Calu3 (cell line): ENCODE measurements at regions not wholly inside any gene's neighbourhood (a gene's known extent, or its start where the extent isn't known, plus 50 kb on each side); places are given as distances from the start of the nearest gene placed in this dataset.

Experiments
- BruUV-seq: library from RNA; stranded (reverse); fragments of 400-500 nt; replicated peaks from 2 replicates; lab custom pipeline; 2021; lab: Mats Ljungman, UMichigan
- CTCF ChIA-PET: fragments of 300-600 bp; sonication (Branson Sonifier 250); formaldehyde crosslinking; loops from one replicate; lab custom pipeline; 2022; ENCODE audit warnings: antibody characterized with exemption; lab: Charles Lee
- DNase-seq: peaks from one replicate; pipeline ENCODE4 v3.0.0; 2022
- H3K27ac Mint-ChIP-seq: one replicate; pipeline ENCODE4 v1.8.0; 2022; ENCODE audit warnings: mixed read lengths; ENCODE audit not compliant: unreplicated experiment
- H3K27me3 Mint-ChIP-seq: one replicate; pipeline ENCODE4 v1.8.0; 2022; ENCODE audit warnings: mixed read lengths; ENCODE audit not compliant: unreplicated experiment
- H3K36me3 Mint-ChIP-seq: one replicate; pipeline ENCODE4 v1.8.0; 2022; ENCODE audit warnings: mild to moderate bottlenecking, moderate library complexity, mixed read lengths; ENCODE audit not compliant: insufficient read depth, unreplicated experiment
- H3K4me1 Mint-ChIP-seq: one replicate; pipeline ENCODE4 v1.8.0; 2022; ENCODE audit warnings: mild to moderate bottlenecking, low read depth, mixed read lengths; ENCODE audit not compliant: unreplicated experiment
- H3K4me3 Mint-ChIP-seq: one replicate; pipeline ENCODE4 v1.8.0; 2022; ENCODE audit warnings: mild to moderate bottlenecking, low read depth, moderate library complexity, mixed read lengths; ENCODE audit not compliant: unreplicated experiment
- H3K9me3 Mint-ChIP-seq: one replicate; pipeline ENCODE4 v1.8.0; 2022; ENCODE audit warnings: low read depth, mixed read lengths; ENCODE audit not compliant: unreplicated experiment
- CTCF ChIP-seq: fragments of 200-600 bp; IDR thresholded peaks from one replicate; pipeline ENCODE4 v1.8.0; 2022; ENCODE audit warnings: antibody characterized with exemption; ENCODE audit not compliant: unreplicated experiment
- intact Hi-C: fragments of 100-400 bp; cut with micrococcal nuclease; formaldehyde crosslinking; loops from one replicate; pipeline ENCODE4 v1.10.0; 2022; ENCODE audit not compliant: unreplicated experiment

GRCh38 chr13:90070837-90071525 is 1276.5 kb upstream of the MIR17HG start:
- Mint-ChIP-seq H3K4me1 (no peaks in the 10 kb centered on the region), H3K4me3 (no peak overlapping the region), H3K36me3 (no peaks in the 10 kb centered on the region), H3K9me3 (no peaks in the 10 kb centered on the region), H3K27ac (no peak overlapping the region), H3K27me3 (no peaks in the 10 kb centered on the region)
- TF ChIP-seq CTCF: no peak
- DNase-seq: no peak
- intact Hi-C loops: no loop called here
- BruUV-seq: no TSS peak
- CTCF ChIA-PET: no interaction called here

GRCh38 chr13:90084684-90085290 is 1262.7 kb upstream of the MIR17HG start:
- CTCF ChIA-PET: no interaction called here
- BruUV-seq: no TSS peak
- Mint-ChIP-seq H3K36me3 (no peaks in the 10 kb centered on the region), H3K4me1 (no peaks in the 10 kb centered on the region), H3K9me3 (no peaks in the 10 kb centered on the region), H3K4me3 (no peak overlapping the region), H3K27ac (no peak overlapping the region), H3K27me3 (no peaks in the 10 kb centered on the region)
- no peak for DNase-seq
- intact Hi-C loops: no loop called here
- no peak for TF ChIP-seq CTCF

DNA sequence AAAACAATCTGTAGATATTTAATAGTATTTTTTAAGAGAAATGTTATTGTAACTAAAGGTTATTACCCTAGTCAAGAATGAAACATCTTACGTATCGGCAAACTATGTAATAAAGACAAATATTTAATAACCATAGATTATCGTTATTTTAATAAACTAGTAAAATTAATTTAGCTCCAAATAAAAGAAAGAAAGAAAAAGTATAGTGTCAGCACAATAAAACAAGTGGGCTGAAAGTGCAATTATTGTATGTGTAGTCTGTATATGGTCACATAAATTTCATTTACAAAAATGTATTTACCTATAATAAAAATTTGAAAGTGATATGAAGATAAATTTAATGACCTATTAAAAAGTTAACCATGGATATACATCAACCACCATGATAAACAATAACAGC is 1258.4 kb upstream of the MIR17HG start:
- intact Hi-C loops: no loop called here
- BruUV-seq: no TSS peak
- Mint-ChIP-seq H3K27me3 (no peaks in the 10 kb centered on the region), H3K36me3 (no peaks in the 10 kb centered on the region), H3K9me3 (no peaks in the 10 kb centered on the region), H3K4me1 (no peaks in the 10 kb centered on the region), H3K27ac (no peak overlapping the region), H3K4me3 (no peak overlapping the region)
- DNase-seq: no peak
- TF ChIP-seq CTCF: no peak
- CTCF ChIA-PET: no interaction called here

- TF ChIP-seq CTCF: no peak
- no peaks in the 10 kb centered on the region for H3K9me3 Mint-ChIP-seq
- CTCF ChIA-PET: no interaction called here
- no TSS peak for BruUV-seq
- intact Hi-C loops: no loop called here
- H3K27ac Mint-ChIP-seq: no peak overlapping the region
- no peaks in the 10 kb centered on the region for H3K4me1 Mint-ChIP-seq
- H3K4me3 Mint-ChIP-seq: no peak overlapping the region
- no peaks in the 10 kb centered on the region for H3K36me3 Mint-ChIP-seq
- no peak for DNase-seq
- H3K27me3 Mint-ChIP-seq: no peaks in the 10 kb centered on the region
These were observed 1255.9 kb upstream of the MIR17HG start for GRCh38 chr13:90091611-90092010.
